ENCODE measurements at regions not wholly inside any gene's neighbourhood (a gene's known extent, or its start where the extent isn't known, plus 50 kb on each side); places are given as distances from the start of the nearest gene placed in this dataset.

GRCh38 chr1:30327370-30328099 is 395.9 kb downstream of the MATN1 start:
- H3K4me1 ChIP-seq = no peaks in the 10 kb centered on the region
- H3K4me3 ChIP-seq = no peak overlapping the region
- H3K36me3 ChIP-seq = no peaks in the 10 kb centered on the region
- WGBS, 2 donors = 82 to 85% methylated on average over 12 of the region's 13 CpGs
- no peak for TF ChIP-seq EP300 (IDR thresholded peaks at IDR 0.05)
- TF ChIP-seq, protein P1, sequence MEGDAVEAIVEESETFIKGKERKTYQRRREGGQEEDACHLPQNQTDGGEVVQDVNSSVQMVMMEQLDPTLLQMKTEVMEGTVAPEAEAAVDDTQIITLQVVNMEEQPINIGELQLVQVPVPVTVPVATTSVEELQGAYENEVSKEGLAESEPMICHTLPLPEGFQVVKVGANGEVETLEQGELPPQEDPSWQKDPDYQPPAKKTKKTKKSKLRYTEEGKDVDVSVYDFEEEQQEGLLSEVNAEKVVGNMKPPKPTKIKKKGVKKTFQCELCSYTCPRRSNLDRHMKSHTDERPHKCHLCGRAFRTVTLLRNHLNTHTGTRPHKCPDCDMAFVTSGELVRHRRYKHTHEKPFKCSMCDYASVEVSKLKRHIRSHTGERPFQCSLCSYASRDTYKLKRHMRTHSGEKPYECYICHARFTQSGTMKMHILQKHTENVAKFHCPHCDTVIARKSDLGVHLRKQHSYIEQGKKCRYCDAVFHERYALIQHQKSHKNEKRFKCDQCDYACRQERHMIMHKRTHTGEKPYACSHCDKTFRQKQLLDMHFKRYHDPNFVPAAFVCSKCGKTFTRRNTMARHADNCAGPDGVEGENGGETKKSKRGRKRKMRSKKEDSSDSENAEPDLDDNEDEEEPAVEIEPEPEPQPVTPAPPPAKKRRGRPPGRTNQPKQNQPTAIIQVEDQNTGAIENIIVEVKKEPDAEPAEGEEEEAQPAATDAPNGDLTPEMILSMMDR (IDR thresholded peaks at IDR 0.05) = no peak
- TF ChIP-seq POLR2A (IDR thresholded peaks at IDR 0.05) = no peak
- H3K9me3 ChIP-seq = no peaks in the 10 kb centered on the region
- H3K27me3 ChIP-seq = no peaks in the 10 kb centered on the region
- no peak for DNase-seq (ENCODE audit: low spot score in 2 of 2)
- no peak overlapping the region for H3K27ac ChIP-seq

DNA sequence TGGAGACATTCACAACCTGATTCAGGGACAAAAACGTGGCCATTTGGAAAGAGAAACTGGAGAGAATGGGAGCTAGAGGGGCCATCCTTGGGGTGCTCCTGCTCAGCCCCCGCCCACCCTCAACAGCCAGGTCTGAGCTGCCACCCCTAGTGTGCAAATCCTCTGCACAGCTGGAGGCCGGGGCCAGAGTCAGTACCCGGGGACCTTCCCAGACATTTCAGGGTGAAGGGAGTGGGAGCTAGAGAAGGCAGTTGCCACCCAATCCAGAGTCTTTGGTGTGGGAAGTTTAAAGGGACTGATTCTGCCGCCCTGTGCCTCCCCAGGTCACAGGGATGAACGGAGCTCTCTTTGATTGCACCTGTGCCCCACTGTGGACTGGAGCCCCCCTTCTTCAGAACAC is 397.4 kb downstream of the MATN1 start:
- Histone ChIP-seq H3K27ac (no peak overlapping the region), H3K9me3 (no peaks in the 10 kb centered on the region), H3K4me3 (no peak overlapping the region), H3K4me1 (no peaks in the 10 kb centered on the region), H3K36me3 (no peaks in the 10 kb centered on the region), H3K27me3 (no peaks in the 10 kb centered on the region)
- WGBS, 2 donors = 65 to 67% methylated on average over 6 of the region's 6 CpGs
- DNase-seq (ENCODE audit: low spot score in 2 of 2) = no peak
- TF ChIP-seq, protein P1 (IDR thresholded peaks at IDR 0.05) = no peak
- no peak for TF ChIP-seq POLR2A (IDR thresholded peaks at IDR 0.05)
- TF ChIP-seq EP300 (IDR thresholded peaks at IDR 0.05) = no peak

DNA sequence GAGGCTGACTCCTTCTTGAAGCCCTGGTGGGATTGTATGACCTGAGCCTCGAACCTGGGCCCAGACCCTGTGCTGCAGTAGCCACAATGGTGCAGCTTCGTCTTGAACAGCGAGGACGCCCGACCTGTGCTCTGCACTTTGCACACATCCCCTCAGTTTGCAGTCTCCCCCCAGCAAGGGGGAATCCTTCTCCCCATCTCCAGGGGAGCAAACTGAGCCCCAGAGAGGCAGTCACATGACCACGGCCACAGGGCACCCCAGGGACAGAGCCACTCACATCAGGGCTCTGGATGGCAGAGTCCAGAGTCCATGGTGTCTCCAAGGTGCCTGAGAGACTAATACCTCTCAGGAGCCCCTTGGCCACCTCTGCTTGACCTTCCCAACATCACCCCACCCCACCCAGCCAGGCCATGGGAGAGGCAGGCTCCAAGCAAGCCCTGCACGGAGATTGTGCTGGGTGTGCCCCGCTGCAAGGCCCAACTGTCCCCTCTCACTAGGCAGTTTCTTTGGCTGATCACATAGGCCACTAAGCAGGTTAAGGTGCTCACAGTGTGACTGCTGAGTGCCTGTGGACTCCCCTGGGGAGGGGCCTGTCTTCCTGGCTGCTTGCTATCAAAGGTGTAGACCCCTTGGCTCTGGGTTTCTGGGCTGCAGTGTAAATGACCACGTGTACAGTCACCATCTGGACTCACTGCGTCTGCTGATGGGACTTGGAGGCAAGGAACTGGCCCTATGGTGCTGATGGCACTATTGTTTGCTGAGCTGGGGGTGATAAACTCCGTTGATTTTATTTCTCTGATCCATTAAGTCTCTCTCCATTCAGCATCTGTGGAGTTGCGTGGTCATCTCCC is 398.1 kb downstream of the MATN1 start:
- Histone ChIP-seq H3K36me3 (no peaks in the 10 kb centered on the region), H3K27me3 (no peaks in the 10 kb centered on the region), H3K27ac (no peak overlapping the region), H3K4me1 (no peaks in the 10 kb centered on the region), H3K4me3 (no peak overlapping the region), H3K9me3 (no peaks in the 10 kb centered on the region)
- DNase-seq (ENCODE audit: low spot score in 2 of 2) = no peak
- 80 to 81% methylated on average over 10 to 12 of the region's 12 CpGs for WGBS, 2 donors
- TF ChIP-seq EP300 (IDR thresholded peaks at IDR 0.05) = no peak
- TF ChIP-seq, protein P1 (IDR thresholded peaks at IDR 0.05) = no peak
- TF ChIP-seq POLR2A (IDR thresholded peaks at IDR 0.05) = no peak

DNA sequence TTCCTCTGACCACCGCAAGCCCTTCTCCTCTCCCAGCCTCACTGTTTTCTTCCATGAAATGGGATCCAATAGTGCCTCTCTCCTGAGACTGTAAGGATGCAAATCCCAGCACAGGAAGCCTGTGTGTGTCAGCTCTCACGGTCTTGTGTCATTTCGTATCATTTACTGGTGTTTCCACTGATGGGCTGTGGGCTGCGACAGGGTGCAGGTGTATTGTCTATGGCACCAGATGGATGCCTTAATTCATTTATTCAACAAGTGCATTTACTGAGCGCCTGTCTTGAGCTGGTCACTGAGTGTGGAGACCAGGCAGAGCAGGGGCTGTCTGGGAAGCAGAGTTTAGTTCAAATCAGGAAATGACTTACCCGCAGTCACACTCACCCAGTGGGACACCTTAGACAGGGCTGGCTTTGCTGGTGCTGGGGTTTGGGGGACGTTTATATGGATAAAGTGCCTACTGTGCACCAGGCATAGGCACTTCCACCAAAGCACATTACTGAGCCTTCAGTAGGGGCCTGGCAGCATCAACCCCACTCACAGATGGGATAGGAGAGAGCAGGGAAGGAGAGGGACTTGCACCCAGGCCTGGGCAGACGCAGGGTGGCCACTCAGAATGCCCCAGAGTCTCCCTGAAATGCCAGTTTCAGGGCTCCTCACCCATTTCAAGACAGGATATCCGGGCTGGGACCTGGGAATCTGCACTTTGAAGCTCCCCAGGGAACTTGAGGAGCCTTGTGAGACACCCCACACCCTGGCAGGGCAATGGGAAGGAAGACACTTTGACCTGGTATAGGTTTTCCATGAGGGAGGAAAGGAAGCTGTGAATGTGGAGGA is 398.9 kb downstream of the MATN1 start:
- no peak for DNase-seq (ENCODE audit: low spot score in 2 of 2)
- TF ChIP-seq EP300 (IDR thresholded peaks at IDR 0.05) (no peak), POLR2A (IDR thresholded peaks at IDR 0.05) (no peak)
- TF ChIP-seq, protein P1 (IDR thresholded peaks at IDR 0.05) = no peak
- Histone ChIP-seq H3K4me1 (no peaks in the 10 kb centered on the region), H3K27me3 (peaks cover 0 to 7% of the 10 kb centered on the region in 2 donors), H3K9me3 (no peaks in the 10 kb centered on the region), H3K27ac (no peak overlapping the region), H3K4me3 (no peak overlapping the region), H3K36me3 (no peaks in the 10 kb centered on the region)
- WGBS, 2 donors = 78 to 81% methylated on average over 8 to 9 of the region's 9 CpGs
